GM19372 (cell line): ENCODE measurements at regions not wholly inside any gene's neighbourhood (a gene's known extent, or its start where the extent isn't known, plus 50 kb on each side); places are given as distances from the start of the nearest gene placed in this dataset.

Source experiments
- ATAC-seq: cut with Tn5 transposase; IDR thresholded peaks from one replicate; pipeline ENCODE4 v1.9.1; 2021; ENCODE audit warnings: mild to moderate bottlenecking, low read depth, moderate library complexity; ENCODE audit not compliant: unreplicated experiment

DNA sequence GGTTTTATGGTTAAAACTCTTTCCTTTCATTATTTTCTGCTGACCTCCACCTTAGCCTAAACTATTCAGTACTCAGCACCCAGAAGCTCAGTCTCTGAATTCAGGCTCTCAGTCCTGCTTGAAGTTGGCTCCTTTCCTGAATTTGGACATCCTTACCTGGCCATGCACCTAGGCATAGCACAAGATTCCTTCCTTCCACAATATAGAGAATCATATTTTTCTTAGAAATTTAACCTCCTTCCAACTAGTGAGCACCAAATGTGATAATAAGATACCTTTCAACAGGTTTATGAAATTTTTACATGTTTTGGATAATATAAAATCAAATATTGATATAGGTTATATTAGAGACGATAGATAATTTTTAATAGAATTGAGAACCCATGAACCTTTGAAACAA lies 905.6 kb upstream of the GHITM start:
- no peak for ATAC-seq

DNA sequence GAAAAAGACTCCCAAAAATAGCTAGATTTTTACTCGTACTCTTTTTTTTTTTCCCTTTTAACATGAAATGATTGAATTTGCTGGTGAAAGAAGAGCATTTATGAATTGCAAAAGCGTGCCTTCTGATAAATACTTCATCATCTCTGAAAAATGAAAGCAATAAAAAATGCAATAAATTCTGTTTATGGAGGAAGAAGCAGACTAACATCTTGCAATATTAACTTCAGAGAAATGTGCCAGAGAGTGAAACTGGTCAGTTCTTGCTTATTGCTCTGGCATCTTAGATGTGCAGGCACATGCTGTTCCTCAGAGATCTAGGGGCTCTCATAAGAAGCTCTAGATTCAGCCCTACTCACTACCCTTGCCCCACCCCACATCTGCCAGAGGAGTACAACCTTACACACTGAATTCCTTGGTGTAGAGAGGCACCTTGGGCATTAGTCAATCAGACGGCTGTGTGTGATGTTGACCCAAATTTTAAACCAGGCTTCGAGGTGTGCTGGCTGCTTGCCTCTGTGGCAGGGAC lies 891.1 kb upstream of the GHITM start:
- no peak for ATAC-seq

DNA sequence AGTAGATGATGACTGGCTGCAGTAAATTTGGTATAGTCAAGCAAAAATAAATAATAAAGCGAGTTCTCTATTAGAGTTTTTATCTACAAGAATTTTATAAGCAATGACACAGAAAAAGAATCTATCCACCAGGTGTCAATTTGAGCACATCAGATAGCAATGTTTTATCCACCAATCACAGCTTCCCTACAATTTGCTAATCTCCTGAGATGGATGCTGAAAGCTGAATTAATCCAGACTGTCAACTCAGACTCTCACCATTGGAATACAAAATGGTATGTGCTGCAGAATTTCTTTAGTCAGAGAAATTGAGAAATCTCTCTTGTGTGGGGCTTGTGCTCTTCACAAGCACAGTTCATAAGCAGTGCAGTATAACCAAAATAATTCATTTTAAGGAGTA lies 888.9 kb upstream of the GHITM start:
- ATAC-seq: no peak

DNA sequence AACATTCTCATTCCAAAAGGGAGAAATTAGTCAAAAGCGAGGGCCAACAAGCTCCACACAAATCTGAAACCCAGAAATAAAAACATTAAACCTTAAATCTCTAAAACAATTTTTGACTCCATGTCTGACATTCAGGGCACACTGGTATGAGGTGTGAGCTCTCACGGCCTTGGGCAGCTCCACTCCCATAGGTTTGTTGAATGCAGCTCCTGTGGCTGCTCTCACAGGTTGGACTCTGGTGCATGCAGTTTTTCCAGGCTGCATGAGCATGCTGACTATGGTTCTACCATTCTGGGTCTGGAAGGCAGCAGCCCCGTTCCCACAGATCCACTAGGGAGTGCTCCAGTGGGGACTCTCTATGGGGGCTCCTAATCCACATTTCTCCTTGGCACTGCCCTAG lies 887.1 kb upstream of the GHITM start:
- ATAC-seq: no peak

DNA sequence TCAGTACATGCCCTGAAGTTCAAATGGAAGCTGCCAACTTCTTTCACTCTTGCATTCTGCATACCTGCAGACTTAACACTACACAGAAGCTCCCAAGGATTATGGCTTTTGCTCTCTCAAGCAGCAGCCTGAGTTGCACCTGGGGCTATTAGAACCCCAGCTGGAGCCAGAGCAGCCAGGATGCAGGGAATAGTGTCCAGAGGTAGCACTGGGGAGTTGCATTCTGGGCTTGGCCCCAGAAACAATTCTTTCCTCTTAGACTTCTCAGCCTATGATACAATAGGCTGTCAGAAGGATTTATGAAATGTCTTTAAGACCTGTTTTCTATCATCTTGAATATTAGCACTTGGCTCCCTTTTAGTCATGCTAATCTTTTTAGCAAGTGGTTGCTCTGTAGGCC lies 886.7 kb upstream of the GHITM start:
- ATAC-seq: no peak

DNA sequence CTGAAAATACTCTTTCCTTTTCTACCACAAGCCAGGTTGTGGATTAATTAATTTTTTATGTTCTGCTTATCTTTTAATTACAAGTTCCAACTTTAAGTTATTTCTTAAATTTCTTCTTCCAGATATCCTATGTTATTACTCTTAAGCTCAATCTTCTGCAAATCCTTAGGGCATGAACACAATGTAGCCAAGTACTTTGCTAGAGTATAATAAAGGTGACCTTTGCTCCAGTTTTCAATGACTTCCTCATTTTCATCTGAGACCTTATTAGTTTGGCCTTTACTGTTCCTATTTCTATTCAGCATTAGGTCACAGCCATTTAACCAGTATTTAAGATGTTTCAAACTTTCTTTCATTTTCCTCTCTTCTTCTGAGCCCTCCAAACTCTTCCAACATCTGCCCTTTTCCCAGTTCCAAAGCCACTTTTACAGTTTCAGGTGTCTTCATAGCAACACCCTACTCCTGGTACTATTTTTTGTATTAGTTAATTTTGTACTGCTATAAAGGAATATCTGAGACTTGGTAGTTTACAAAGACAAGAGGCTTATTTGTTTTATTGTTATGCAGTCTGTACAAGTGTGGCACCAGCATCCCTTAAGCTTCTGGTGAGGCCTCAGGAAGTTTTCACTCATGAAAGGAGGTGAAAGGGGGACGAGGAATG lies 886.2 kb upstream of the GHITM start:
- ATAC-seq: no peak

DNA sequence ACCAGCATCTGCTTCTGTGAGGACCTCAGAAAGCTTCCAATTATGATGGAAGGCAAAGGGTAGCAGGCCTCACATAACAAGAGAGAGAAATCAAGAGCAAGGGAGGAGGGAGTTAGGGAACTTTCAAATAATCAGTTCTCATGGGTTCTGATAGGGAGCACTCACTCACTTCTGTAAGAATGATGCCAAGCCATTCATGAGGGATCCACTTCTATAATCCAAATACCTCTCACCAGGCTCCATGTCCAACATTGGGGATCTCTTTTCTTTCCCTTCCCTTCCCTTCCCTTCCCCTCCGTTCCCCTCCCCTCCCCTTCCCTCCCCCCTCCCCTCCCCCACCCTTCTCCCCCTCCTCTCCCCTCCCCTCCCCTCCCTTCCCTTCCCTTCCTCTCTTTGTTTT lies 884.6 kb upstream of the GHITM start:
- no peak for ATAC-seq

DNA sequence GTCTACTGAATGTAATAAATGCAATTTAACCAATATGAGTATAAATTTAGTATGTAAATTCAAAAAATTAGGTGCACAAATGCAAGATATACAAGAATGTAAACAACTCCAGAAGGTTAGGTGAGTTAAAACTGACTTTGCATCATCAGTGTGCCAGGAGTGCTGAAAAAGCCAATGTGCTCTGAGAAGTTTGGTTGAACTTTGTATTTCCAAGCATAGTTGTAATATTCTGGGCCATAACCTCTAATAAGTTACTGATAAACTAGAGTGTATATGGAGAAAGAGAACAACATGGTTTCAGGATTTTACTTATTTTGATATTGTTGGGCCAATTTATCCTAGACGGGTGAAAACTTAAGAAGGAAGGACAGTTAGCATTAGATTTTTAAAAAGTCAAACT lies 876.9 kb upstream of the GHITM start:
- ATAC-seq: no peak

DNA sequence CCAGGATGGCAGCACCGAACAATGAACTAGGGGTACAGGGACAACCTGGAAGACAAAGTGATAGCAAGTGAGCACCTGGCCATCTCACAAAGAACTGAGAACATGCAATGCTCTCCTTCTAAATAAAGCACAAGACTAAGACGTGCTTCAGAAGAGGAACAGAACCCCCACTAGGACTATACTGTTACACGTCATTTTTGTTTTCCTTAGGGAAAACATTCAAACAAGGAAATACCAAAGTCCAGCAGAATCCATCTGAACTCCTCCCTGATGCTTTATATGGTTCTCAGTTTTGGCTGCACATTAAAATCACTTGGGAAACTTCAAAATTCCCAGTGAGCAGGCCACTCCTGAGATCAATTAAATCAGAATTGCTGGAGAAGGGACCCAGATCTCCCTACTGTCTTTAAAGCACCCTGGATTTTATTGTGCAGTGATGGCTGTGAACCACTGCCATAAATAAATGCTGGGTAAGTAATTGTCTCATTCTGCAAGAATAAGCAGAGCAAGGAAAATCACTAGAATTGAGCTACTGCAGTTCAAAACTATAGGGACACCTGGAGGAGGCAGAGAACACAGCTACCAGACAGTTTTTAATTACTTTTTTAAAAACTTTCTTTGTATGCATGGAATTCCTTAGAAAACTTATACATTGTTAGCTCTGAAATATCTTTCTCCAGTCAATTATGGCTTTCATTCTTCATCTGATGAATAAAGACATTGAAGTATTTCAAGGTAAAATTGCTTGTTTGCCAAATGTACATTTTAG lies 866.5 kb upstream of the GHITM start:
- no peak for ATAC-seq

DNA sequence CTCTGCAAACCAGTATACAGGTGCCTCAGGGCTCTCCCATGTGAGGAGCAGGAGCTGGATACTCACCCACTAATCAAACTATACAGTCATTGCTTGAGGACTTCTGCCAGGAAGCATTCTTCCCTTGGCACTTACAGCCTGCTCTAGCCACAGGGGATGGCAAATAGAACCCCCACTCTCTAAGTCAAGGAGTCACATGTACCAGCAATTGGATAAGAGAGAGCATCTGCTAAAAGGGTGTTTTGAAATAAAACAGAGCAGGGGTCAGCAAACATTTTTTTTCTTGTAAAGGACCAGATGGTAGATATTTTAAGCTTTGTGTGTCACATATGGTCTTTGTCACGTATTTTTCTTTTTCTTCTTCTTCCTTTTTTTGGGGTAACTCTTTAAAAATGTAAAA lies 865.2 kb upstream of the GHITM start:
- ATAC-seq: no peak

DNA sequence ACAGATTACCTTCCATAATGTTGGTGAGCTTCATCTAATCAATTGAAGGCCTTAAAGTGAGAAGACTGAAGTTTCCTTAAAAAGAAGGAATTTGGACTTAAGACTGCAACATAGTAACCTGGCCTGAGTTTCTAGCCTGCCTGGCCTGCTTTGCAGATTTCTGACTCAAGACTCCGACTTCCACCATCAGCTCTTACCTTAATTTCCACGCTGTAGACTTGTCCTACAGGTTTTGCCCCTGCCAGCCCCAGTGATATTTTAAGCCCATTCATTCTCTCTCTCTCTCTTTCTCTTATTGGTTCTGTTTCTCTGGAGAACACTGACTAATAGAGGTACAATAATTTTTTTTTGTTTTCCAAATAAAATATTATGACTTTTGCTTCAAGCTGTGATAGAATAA lies 862.3 kb upstream of the GHITM start:
- no peak for ATAC-seq

DNA sequence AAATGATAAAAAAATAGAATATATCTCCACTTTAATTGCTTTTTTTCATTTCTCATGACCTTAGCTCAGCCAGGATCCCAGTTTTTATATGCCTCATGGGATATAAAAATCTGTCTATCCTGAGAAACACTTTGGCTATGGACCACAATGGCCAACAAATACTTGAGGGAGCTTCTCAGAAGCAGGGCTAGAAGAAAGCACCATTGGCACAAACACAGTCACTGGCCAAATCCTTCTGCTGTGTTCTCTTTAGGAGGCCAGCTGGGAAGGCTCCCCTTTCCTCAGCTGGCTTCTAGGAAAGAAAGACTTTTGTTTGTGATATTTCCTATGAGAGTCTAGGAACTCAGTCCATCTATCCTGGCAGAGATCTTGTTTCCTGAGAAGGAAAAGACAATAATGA lies 856.2 kb upstream of the GHITM start:
- ATAC-seq: no peak

DNA sequence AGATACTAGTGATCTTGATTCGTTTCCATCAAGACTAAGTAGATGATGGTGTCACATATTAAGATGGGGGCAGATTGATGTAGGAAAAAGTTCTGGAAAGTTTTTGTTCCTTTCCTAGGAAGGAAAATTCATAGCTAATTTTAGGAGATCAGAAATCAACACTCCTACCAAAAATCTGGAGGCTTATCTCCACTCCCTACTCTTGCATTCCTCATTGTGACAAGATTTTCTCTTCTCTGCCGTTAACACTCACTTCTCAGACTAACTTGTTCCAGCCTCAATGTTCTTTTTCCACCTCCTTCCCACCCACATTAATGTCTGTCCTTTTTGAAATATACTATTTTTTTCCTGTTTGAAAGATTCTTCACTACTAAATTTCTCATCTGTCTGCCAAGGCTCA lies 851.9 kb upstream of the GHITM start:
- ATAC-seq: no peak

DNA sequence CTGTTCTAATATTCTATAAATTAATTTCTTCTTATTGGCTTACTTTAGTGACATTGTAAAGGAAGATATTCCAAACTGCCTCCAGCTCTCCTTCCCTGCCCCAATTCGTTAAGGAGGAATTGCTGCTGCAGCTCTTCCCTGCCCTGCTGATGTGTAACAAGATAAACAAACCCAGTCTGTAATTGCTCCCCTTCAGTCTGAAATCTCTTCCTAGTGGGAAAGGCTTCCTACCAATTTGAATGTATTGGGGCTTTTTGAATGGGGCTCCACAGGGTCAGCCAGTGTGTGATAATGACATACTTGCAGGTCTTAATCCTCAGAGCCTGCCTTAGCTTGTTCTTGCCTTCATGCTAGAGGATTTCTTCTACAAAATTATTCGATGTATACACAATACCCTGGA lies 849.9 kb upstream of the GHITM start:
- ATAC-seq: no peak

DNA sequence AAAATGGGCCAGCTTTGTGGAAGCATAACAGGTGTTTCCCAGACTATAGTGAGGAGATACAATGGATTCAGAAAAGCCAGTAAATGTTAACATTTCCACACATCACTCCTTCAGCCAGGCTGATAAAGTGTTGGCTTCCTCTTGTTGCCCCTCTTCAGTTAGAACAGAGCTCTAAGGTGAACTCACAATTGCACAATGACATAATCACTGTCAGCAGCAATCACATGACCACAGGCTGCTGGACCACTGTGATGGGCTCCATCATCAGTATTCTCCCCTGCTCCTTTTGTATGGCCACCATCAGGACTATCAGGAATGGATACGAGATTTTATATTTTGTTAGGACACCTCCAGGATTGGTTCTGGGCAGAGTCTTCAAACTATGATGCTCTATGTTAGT lies 849.4 kb upstream of the GHITM start:
- ATAC-seq: no peak

DNA sequence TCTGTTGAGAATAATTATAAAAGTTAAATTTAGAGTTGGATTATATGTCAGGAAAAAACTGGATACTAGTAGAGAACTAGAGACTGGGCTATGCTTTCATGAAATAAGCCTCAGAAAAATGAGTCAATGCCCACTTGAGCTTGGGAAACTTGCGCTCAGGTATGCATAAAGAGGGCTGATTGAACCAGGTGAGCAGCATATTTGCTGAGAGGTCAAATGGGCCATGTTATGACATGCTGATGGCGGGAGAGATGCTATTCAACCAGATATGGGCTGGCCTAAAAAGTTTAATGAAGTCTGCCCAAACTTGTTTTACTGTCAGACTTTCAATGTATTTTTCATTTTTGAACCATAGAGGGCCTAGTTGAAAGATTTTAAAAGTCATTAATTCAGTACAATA lies 837.6 kb upstream of the GHITM start:
- ATAC-seq: no peak

DNA sequence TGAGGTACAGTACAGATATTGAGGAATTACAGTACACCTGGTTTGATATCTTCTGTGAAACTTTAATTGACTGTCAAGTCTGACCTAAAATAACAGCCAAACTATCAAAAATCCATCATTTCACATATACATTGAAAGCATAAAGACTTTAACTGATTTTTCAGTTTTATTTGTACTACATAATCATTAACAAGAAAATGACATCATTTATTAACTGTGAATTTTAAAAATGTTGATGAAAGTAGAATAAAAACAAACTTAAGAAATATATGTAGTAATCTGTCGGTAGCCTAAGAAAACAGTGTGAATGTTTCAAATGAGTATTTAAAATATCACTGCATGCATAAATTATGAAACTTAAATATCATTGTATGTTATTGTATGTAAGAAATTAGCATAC lies 836.7 kb upstream of the GHITM start:
- no peak for ATAC-seq

DNA sequence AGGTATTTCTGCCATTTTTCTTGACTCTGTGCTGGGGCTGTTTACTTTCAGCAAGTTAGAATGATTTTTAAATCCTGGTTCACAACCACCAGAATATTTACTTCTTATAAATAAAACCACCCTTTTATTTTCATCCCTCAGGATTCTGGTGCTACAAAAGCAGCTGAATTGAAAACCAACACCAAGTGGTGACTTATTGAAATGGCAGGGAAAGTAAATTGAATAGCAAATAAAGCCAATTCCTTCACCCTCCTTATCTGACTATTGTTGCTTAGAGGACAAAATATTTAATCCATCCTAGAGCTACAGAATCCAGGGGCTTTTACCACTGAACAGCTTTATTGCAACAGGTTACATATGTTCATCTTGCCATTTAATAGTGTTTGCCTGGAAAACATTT lies 828.6 kb upstream of the GHITM start:
- no peak for ATAC-seq

DNA sequence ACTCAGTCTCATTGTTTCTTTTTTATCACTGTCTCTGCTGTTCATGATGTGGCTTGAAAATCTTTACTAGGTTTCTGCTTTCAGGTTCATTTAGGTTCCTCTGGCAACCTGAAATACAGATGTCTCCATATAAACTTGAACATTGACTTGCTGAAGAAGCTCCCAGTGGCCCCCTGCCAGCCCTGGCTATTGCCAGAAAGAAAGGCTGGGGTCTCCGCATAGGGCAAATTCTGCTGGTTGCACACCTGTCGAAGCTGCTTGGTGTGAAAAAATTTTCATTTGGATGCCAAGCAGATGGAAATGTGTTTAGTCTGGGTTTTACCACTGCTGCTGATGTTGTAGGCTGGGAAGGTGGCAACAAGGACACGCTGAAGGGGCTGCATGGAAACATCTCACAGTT lies 826.7 kb upstream of the GHITM start:
- no peak for ATAC-seq

DNA sequence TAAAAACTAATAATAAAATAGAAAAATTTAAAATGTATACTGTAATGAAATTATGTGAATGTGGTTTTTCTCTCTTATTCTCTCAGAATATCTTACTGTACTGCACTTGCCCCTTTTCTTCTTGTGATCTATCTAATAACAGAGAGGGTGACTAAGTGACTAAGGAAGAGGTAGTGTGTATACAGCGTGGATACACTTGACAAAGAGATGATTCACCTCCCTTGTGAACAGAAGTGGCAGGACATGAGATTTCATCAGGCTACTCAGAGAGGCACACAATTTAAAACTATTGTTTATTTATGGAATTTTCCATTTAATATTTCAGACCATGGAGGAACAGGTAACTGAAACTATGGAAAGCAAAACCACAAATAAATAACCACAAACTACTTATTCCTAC lies 806.6 kb upstream of the GHITM start:
- no peak for ATAC-seq

DNA sequence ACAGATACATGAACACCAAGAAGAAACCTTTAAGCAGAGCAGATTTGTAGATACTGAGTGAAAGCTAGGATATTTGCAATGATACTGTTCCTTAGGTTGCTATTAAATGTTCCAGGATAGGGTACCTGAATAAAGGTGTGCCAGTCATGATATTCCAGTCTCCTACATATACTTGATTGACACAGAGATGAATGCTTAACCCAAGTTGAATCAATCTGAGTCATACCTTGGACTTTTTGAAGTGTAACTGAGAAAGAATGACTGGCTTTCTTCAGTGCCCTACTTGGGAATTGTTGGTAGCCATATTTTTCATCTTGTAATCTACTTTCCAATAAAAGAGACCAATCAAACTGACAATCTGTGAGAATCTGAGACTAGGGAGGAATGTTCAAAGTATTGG lies 805.7 kb upstream of the GHITM start:
- ATAC-seq: no peak

DNA sequence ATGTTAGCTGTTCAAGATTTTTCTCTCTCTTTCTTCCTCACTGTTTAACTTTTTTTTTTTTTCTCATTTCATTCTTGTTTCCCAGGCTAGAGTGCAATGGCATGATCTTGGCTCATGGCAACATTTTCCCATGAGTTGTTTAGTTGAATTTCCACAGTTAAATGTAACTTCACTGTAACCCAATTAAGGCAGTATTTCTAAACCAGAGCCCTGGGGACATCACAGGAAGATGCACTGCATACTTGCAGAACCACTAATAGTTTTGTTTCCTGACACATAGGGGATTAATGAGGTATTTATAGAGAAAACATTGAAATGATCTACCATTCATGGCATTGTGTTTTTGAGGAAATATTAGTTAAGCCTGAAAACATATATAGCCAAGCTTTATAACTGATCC lies 795.6 kb upstream of the GHITM start:
- ATAC-seq: no peak
